ENCODE measurements at regions not wholly inside any gene's neighbourhood (a gene's known extent, or its start where the extent isn't known, plus 50 kb on each side); places are given as distances from the start of the nearest gene placed in this dataset.

GRCh38 chr10:124279882-124280281 is 138.8 kb downstream of the OAT start:
- Histone ChIP-seq H3K9ac (ENCODE audit: control insufficient read depth, insufficient read depth, low read length) (no peak overlapping the region), H3K79me2 (ENCODE audit: control insufficient read depth, insufficient read depth, low read length) (no peaks in the 10 kb centered on the region), H3K4me3 (no peak overlapping the region), H3K27ac (ENCODE audit: control insufficient read depth, insufficient read depth) (no peak overlapping the region), H3K36me3 (ENCODE audit: control insufficient read depth in 2 of 2, insufficient read depth in 2 of 2, low read length in 1 of 2) (no peaks in the 10 kb centered on the region), H3K27me3 (replicated peaks in 1 of 2; ENCODE audit: control insufficient read depth in 2 of 2, insufficient read depth in 2 of 2, low read length in 1 of 2) (no peaks in the 10 kb centered on the region; a peak in 1 of 4 replicates), H3K9me3 (replicated peaks; ENCODE audit: control insufficient read depth, insufficient read depth, low read length) (no peaks in the 10 kb centered on the region; the same call in 1 of the 3 replicates), H2AFZ (ENCODE audit: control insufficient read depth, low read depth, low read length) (no peak overlapping the region), H4K20me1 (ENCODE audit: control insufficient read depth, insufficient read depth) (no peaks in the 10 kb centered on the region), H3K4me2 (ENCODE audit: control insufficient read depth, insufficient read depth) (no peak overlapping the region), H3K4me1 (ENCODE audit: control insufficient read depth, insufficient read depth, low read length) (peaks cover 4% of the 10 kb centered on the region)
- no peak for DNase-seq (ENCODE audit: low read depth, low spot score)
- WGBS (ENCODE audit: insufficient coverage, insufficient replicate concordance, low lambda C conversion rate, missing lambda C conversion rate) = 72% methylated on average over 8 of the region's 8 CpGs
- CTCF ChIA-PET = interaction anchor here (0.9 to 1.0 kb wide), 3 partner anchors 10 to 284 kb away, joined by 3 to 4 read pairs (median 4); no protein-coding TSS in a partner anchor
- no peak for ATAC-seq
- in situ Hi-C loops (cut with MboI) (loop anchor here (10.0 kb wide), 1 partner anchor 885 kb away; no protein-coding TSS in a partner anchor), intact Hi-C loops (cut with micrococcal nuclease; ENCODE audit: unreplicated experiment) (no loop called here)
- no peak for TF ChIP-seq ZNF384 (IDR thresholded peaks at IDR 0.05; ENCODE audit: borderline replicate concordance, low read depth, low read length)
- TF ChIP-seq CEBPB (IDR thresholded peaks at IDR 0.05; ENCODE audit: borderline replicate concordance in 1 of 2, low read depth in 2 of 2, low read length in 2 of 2) = no peak
- no peak for TF ChIP-seq POLR2AphosphoS2 (IDR thresholded peaks at IDR 0.05; ENCODE audit: low read depth, low read length)
- no peak for TF ChIP-seq SUPT20H (IDR thresholded peaks at IDR 0.05; ENCODE audit: borderline replicate concordance, control insufficient read depth, low read depth, low read length)
- RAD21 ChIA-PET (ENCODE audit: unreplicated experiment) = interaction anchor here (0.7 to 1.9 kb wide), 2 partner anchors 11 to 109 kb away, joined by 3 to 5 read pairs; no protein-coding TSS in a partner anchor
- no TSS peak for BruUV-seq (replicated peaks)
- SMC1A ChIA-PET (ENCODE audit: uncharacterized antibody, unreplicated experiment) = interaction anchor here (0.6 to 2.3 kb wide), 3 partner anchors 10 to 211 kb away, joined by 3 to 6 read pairs (median 3); no protein-coding TSS in a partner anchor
- FAIRE-seq = no peak
- POLR2A ChIA-PET = no interaction called here

- H4K20me1 ChIP-seq (ENCODE audit: control insufficient read depth, insufficient read depth) = no peaks in the 10 kb centered on the region
- ChIA-PET SMC1A (ENCODE audit: uncharacterized antibody, unreplicated experiment) (interaction anchor here (0.7 to 2.3 kb wide), 4 partner anchors 11 to 86 kb away, joined by 3 to 6 read pairs (median 3); no protein-coding TSS in a partner anchor), CTCF (interaction anchor here (0.9 to 1.0 kb wide), 3 partner anchors 11 to 283 kb away, joined by 3 to 4 read pairs (median 4); no protein-coding TSS in a partner anchor), RAD21 (ENCODE audit: unreplicated experiment) (interaction anchor here (1.9 kb wide), 1 partner anchor 11 kb away, joined by 5 read pairs; no protein-coding TSS in a partner anchor), POLR2A (no interaction called here)
- no peak overlapping the region for H3K4me2 ChIP-seq (ENCODE audit: control insufficient read depth, insufficient read depth)
- no peaks in the 10 kb centered on the region for H3K36me3 ChIP-seq (ENCODE audit: control insufficient read depth in 2 of 2, insufficient read depth in 2 of 2, low read length in 1 of 2)
- H3K27ac ChIP-seq (ENCODE audit: control insufficient read depth, insufficient read depth) = no peak overlapping the region
- ATAC-seq (peak; percentile 70), DNase-seq (ENCODE audit: low read depth, low spot score) (no peak), FAIRE-seq (no peak)
- BruUV-seq (replicated peaks) = no TSS peak
- no peaks in the 10 kb centered on the region for H3K4me1 ChIP-seq (ENCODE audit: control insufficient read depth, insufficient read depth, low read length)
- H3K9ac ChIP-seq (ENCODE audit: control insufficient read depth, insufficient read depth, low read length) = no peak overlapping the region
- TF ChIP-seq SMC3 (IDR thresholded peaks at IDR 0.05; ENCODE audit: borderline replicate concordance, low read length) (0 out of 2 replicates have a peak, but pooled peaks have one; percentile 7), RAD21 (IDR thresholded peaks at IDR 0.05; ENCODE audit: insufficient read depth, low read depth, low read length) (peak; percentile 43), SRF (IDR thresholded peaks at IDR 0.05; ENCODE audit: low read depth in 2 of 2, low read length in 2 of 2) (no peak), CTCF (IDR thresholded peaks at IDR 0.05 in 2 of 3, conservative IDR thresholded peaks at IDR 0.05 in 1 of 3; ENCODE audit: control insufficient read depth in 2 of 3, extremely low read depth in 1 of 3, insufficient read depth in 1 of 3, low read depth in 3 of 3, low read length in 3 of 3) (peak in 2 of 3 experiments; percentile 11 to 19; a peak in 2 of 6 replicates), SREBF1 (IDR thresholded peaks at IDR 0.05; ENCODE audit: low read length) (no peak), PKNOX1 (IDR thresholded peaks at IDR 0.05) (no peak), SUPT20H (IDR thresholded peaks at IDR 0.05; ENCODE audit: borderline replicate concordance, control insufficient read depth, low read depth, low read length) (no peak), POLR2A (IDR thresholded peaks at IDR 0.05; ENCODE audit: low read depth, low read length) (no peak), TCF12 (IDR thresholded peaks at IDR 0.05; ENCODE audit: low read depth, low read length) (no peak)
- no peaks in the 10 kb centered on the region; a peak in 1 of 4 replicates for H3K27me3 ChIP-seq (replicated peaks in 1 of 2; ENCODE audit: control insufficient read depth in 2 of 2, insufficient read depth in 2 of 2, low read length in 1 of 2)
- no peak overlapping the region for H2AFZ ChIP-seq (ENCODE audit: control insufficient read depth, low read depth, low read length)
- no peaks in the 10 kb centered on the region for H3K79me2 ChIP-seq (ENCODE audit: control insufficient read depth, insufficient read depth, low read length)
- H3K4me3 ChIP-seq = no peak overlapping the region
- WGBS (ENCODE audit: insufficient coverage, insufficient replicate concordance, low lambda C conversion rate, missing lambda C conversion rate) = 32% methylated on average over 2 of the region's 2 CpGs
- no peaks in the 10 kb centered on the region; the same call in 1 of the 3 replicates for H3K9me3 ChIP-seq (replicated peaks; ENCODE audit: control insufficient read depth, insufficient read depth, low read length)
- intact Hi-C loops (cut with micrococcal nuclease; ENCODE audit: unreplicated experiment) (no loop called here), in situ Hi-C loops (cut with MboI) (no loop called here)
These were observed 139.4 kb downstream of the OAT start for GRCh38 chr10:124279298-124279697.

All from GM12878 (cell line).